Activated naive CD8-positive, alpha-beta T cell treated with anti-CD3 and anti-CD28 coated beads, Interleukin-2, amount 50 U/mL, for 24 hours (primary cell): ENCODE measurements at regions not wholly inside any gene's neighbourhood (a gene's known extent, or its start where the extent isn't known, plus 50 kb on each side); places are given as distances from the start of the nearest gene placed in this dataset.

ENCODE experiments used
- ATAC-seq: fragments of 150-1000 bp; cut with Tn5 transposase; one replicate; pipeline ENCODE4 v1.10.0; 2021
- DNase-seq: peaks from one replicate; pipeline ENCODE4 v3.0.0; 2021
- H3K27ac Mint-ChIP-seq: one replicate; pipeline ENCODE4 v1.8.0; 2021; ENCODE audit warnings: mild to moderate bottlenecking, mixed read lengths
- H3K27me3 Mint-ChIP-seq: one replicate; pipeline ENCODE4 v1.8.0; 2021; ENCODE audit warnings: mixed read lengths
- H3K36me3 Mint-ChIP-seq: one replicate; pipeline ENCODE4 v1.8.0; 2021; ENCODE audit warnings: low read depth, mixed read lengths
- H3K4me1 Mint-ChIP-seq: one replicate; pipeline ENCODE4 v1.8.0; 2021; ENCODE audit warnings: mixed read lengths
- H3K4me3 Mint-ChIP-seq: one replicate; pipeline ENCODE4 v1.8.0; 2021; ENCODE audit warnings: mild to moderate bottlenecking, moderate library complexity, mixed read lengths
- H3K9me3 Mint-ChIP-seq: one replicate; pipeline ENCODE4 v1.8.0; 2021; ENCODE audit warnings: mixed read lengths

DNA sequence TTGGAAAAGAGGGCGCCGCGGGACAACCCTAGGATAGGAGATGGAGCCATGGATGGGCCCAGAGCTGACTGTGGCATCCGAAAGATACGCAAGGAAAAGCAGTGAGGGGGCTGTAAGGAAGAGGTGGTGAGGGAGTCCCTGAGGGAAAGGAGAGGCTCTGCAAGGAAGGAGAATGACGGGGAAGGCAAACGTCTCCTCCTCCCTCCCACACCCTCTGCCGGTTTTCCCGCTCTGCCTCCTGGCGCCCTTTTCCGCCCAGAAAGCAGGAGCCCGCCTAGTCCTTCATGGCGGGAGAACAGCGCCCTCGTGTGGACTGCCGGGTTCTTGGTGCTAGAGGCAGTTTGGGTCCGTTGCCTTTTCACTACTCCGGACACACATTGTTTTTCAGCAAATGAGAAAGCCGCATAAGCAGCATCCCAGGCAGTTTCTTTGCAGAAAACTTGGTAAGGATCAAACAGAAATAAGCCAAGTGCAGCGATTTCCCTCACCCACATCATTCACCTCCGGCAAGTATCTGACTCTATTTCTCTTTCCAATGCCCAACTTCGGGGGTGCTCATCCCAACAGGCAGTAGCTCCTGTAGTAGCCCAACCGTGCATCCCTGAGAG lies 200.4 kb downstream of the INO80D start:
- Mint-ChIP-seq H3K4me1 (no peaks in the 10 kb centered on the region), H3K36me3 (no peaks in the 10 kb centered on the region), H3K27ac (no peak overlapping the region), H3K27me3 (peaks cover 9% of the 10 kb centered on the region), H3K4me3 (no peak overlapping the region), H3K9me3 (no peaks in the 10 kb centered on the region)
- ATAC-seq (peak; percentile 66), DNase-seq (peak; percentile 81)

DNA sequence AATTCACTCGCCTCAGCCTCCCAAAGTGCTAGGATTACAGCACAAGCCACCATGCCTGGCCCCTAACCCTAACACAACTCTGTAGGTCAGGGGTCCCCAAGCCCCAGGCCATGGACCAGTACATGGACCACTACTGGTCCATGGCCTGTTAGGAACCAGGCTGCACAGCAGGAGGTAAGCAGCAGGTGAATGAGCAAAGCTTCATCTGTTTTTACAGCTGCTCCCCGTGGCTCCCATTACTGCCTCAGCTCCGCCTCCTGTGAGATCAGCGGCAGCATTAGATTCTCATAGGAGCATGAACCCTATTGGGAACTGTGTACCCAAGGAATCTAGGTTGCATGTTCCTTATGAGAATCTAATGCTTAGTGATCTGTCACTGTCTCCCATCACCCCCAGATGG lies 201.7 kb downstream of the NRP2 start:
- H3K27ac Mint-ChIP-seq = no peak overlapping the region
- ATAC-seq (no peak), DNase-seq (no peak)
- peaks cover 17% of the 10 kb centered on the region for H3K27me3 Mint-ChIP-seq
- no peak overlapping the region for H3K4me3 Mint-ChIP-seq
- H3K36me3 Mint-ChIP-seq = no peaks in the 10 kb centered on the region
- H3K9me3 Mint-ChIP-seq = no peaks in the 10 kb centered on the region
- no peaks in the 10 kb centered on the region for H3K4me1 Mint-ChIP-seq

DNA sequence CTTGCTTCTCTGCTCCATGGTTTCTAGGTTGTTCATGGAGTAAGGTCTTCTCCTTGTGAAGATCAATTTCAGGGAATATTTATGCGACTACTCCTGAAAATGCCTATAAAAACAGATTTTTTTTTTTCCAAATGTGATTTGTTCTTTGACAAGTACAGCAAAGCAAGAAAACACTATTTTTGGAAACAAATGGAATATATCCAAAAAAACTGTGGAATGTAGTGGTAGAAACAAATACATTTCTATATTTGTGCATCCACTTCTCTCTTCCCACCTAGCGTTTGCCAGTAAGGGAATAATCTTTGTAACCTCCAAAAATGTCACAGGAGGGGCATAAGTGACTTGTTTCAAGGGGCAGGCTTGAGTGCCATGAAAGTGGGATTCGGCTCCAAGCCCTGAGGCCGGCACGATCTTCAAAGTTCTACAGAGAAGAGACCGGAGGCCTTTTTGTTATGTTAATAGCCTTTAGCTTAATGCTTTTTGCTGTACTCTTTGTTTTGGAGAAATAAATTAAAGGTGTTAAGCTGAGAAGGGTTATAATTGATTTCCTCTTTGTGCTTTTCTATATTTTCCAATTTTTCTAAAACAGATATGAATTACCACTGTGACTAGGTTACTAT lies 200.6 kb downstream of the NRP2 start:
- H3K27me3 Mint-ChIP-seq = peaks cover 17% of the 10 kb centered on the region
- H3K27ac Mint-ChIP-seq = no peak overlapping the region
- no peak overlapping the region for H3K4me3 Mint-ChIP-seq
- no peaks in the 10 kb centered on the region for H3K4me1 Mint-ChIP-seq
- ATAC-seq (no peak), DNase-seq (no peak)
- no peaks in the 10 kb centered on the region for H3K36me3 Mint-ChIP-seq
- no peaks in the 10 kb centered on the region for H3K9me3 Mint-ChIP-seq

DNA sequence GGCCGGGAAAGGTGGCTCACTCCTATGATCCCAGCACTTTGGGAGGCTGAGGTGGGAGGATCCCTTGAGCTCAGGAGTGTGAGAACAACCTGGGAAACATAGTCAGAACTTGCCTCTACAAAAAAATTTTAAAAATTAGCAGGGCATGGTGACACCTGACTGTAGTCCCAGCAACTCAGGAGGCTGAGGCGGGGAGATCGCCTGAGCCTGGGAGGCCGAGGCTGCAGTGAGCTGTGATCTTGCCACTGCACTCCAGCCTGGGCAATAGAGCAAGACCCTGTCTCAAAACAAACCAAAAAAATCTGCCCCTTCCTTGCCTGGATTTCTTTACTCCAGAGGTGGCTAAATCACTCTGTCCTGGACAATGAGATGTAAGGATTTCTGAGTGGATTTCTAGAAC lies 197.7 kb downstream of the NRP2 start:
- ATAC-seq (no peak), DNase-seq (no peak)
- Mint-ChIP-seq H3K36me3 (no peaks in the 10 kb centered on the region), H3K27ac (no peak overlapping the region), H3K27me3 (peaks cover 13% of the 10 kb centered on the region), H3K4me1 (no peaks in the 10 kb centered on the region), H3K9me3 (no peaks in the 10 kb centered on the region), H3K4me3 (no peak overlapping the region)

DNA sequence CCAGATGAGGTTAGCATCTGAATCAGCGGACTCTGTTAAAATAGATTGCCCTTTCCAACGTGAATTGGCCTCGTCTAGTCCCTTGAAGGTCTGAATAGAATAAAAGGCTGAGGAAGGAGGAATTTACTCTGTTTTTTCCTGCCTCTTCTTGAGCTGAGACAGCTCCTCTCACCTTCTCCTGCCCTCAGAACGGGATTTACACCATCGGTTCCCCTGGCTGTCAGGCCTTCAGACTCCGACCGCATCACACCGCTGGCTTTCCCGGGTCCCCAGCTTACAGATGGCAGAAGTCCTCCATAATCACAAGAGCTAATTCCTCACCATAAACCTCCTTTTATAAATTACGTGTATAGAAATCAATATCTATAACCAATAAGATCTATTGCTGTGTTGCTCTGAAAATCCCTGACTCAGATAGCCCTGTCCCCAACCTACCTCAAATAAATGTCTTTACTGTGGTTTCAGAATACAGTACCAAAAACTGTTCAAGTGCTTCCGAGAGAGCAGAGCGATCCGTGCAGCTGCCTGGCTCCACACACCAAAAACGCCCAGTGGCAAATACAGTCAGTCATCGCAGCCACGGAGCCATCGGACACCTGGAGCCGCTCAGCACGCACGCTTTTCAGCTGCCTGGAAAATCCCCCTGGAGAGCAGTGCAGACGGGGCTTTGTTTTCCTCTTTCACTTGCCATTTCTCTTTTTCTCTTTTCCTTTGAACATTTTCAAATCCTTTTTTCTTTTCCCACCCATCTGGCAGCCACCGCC lies 196.9 kb downstream of the NRP2 start:
- Mint-ChIP-seq H3K27me3 (peaks cover 11% of the 10 kb centered on the region), H3K9me3 (no peaks in the 10 kb centered on the region), H3K4me1 (no peaks in the 10 kb centered on the region), H3K4me3 (no peak overlapping the region), H3K27ac (no peak overlapping the region), H3K36me3 (no peaks in the 10 kb centered on the region)
- DNase-seq (no peak), ATAC-seq (no peak)

DNA sequence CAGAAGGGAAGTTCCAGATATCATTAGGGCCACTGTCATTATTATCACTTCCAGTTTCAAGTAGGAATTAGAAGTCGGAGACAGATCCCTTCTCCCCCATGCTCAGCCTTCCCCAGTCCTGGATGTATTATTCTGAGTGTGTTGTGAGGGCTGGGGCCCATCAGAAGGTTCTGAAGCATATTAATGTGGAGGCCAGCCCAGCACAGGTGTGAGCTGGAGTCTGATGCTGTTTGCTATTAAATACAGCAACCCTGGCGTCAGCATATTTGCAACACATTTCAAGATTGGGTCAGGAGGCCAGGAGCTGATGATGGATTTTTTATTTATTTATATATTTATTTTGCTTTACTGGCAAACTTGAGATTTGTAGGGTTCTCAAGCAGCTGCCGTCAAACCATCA lies 195.2 kb downstream of the NRP2 start:
- Mint-ChIP-seq H3K27ac (no peak overlapping the region), H3K27me3 (peaks cover 11% of the 10 kb centered on the region)

DNA sequence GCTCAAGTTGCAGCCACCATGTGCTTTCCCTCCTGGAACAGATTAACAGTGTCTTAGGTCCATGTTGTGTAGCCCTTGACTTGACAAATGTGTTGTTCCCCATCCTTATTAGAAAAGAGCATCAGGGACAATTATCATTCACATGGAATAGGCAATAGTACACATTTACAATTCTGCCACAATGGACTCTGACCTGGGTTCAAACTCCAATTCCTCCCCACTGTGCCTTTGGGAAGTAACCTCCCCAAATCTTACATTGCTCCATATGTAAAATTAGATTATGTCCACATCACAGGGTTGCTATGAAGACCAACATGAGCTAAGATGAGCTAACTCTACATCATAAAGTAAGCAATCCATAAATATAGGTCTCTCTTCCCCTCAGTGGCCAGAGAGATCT lies 193.8 kb downstream of the NRP2 start:
- Mint-ChIP-seq H3K4me1 (no peaks in the 10 kb centered on the region), H3K27ac (no peak overlapping the region), H3K9me3 (no peaks in the 10 kb centered on the region), H3K27me3 (peaks cover 17% of the 10 kb centered on the region), H3K36me3 (no peaks in the 10 kb centered on the region), H3K4me3 (no peak overlapping the region)
- ATAC-seq = no peak
- no peak for DNase-seq

More for the DNA sequence above, 195.2 kb downstream of the NRP2 start:
- no peaks in the 10 kb centered on the region for H3K36me3 Mint-ChIP-seq
- DNase-seq (no peak), ATAC-seq (no peak)
- no peaks in the 10 kb centered on the region for H3K4me1 Mint-ChIP-seq
- no peaks in the 10 kb centered on the region for H3K9me3 Mint-ChIP-seq
- no peak overlapping the region for H3K4me3 Mint-ChIP-seq

DNA sequence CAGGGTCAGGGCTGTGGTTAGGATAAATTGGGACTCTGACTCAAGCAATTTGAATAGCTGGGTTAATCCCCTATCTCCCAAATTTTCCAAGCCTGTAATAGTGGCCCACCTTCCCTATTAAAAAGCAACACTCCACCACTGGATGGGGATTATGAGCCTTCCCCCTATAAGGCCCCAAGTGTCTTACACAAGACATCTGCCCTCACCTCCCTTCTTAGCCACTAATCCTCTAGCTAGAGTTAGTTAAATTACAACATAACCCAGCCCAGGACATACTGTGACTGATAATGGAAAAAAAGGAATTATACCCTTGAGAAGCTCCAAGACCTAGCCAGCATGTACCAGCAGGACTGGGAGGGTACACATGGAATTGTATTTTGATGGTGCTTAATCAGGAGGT lies 190.4 kb downstream of the NRP2 start:
- Mint-ChIP-seq H3K4me1 (peaks cover 15% of the 10 kb centered on the region), H3K36me3 (no peaks in the 10 kb centered on the region), H3K9me3 (no peaks in the 10 kb centered on the region), H3K27me3 (peaks cover 18% of the 10 kb centered on the region), H3K4me3 (no peak overlapping the region), H3K27ac (no peak overlapping the region)
- no peak for ATAC-seq
- DNase-seq = no peak

DNA sequence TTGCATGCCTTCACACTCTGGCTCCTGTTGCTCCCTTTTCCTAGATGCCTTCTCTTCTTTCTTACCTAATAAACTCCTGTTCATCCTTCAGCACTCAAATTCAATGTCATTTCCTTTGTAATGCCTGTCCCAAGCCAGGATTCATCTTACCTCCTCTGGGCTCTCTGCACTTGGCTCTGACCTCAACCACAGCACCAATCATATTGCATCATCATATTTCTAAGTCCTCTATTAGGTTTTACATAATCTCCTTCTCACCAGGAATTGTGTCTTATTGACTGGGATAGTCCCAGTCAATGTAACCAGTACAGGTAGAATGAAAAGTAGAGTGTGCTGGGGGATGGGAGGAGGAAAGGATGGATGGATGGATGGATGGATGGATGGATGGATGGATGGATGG lies 187.1 kb downstream of the NRP2 start:
- Mint-ChIP-seq H3K27ac (no peak overlapping the region), H3K9me3 (no peaks in the 10 kb centered on the region), H3K27me3 (peaks cover 32% of the 10 kb centered on the region), H3K4me3 (no peak overlapping the region), H3K4me1 (peaks cover 16% of the 10 kb centered on the region), H3K36me3 (no peaks in the 10 kb centered on the region)
- ATAC-seq (no peak), DNase-seq (no peak)

DNA sequence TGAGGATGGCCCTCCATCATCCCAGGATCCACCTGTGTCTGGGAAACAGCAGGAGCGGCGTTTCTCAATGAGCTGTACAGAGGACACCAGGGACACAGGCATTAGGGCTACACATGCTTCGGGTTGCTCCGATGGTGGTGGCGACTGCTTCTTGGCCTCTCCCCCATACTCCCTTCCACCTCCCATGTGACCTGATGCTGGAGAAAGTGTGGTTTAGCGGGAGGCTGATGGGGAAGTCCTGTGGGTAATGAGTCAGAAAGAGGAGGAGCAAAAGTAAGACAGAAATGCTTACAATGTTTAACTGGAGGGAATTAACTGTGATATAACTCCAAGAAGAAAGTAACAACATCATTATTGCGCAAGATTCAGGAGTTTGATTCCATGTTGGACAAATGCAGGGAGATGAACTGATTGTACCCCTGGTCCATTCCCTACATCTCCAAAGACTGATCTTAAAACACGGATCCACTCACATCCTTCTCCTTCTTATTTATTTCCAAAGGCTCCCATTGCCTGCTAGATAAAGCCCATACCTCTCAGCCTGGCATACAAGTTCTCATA lies 186.6 kb downstream of the NRP2 start:
- Mint-ChIP-seq H3K4me1 (peaks cover 16% of the 10 kb centered on the region), H3K36me3 (no peaks in the 10 kb centered on the region), H3K4me3 (no peak overlapping the region), H3K27ac (peak overlapping the region; percentile 39), H3K27me3 (peaks cover 32% of the 10 kb centered on the region), H3K9me3 (no peaks in the 10 kb centered on the region)
- peak; percentile 84 for ATAC-seq
- peak; percentile 22 for DNase-seq

DNA sequence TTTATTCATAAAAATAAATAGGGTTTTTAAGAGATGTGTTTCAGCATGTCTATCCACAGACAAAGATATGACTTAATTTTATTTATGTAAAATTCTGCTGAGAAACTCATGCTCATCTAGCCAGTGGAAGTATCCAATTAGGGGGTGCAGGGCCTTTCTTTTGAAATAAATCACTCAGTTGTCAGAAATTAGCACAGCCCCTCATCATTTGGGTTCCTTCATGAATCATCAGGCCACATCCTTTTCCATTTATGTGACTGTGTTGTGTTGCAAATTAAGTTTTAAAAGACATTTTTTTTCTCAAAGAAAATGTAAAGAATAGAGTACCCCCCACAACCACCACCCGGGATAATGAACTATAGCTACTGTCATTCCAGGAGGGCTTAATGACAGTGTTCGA lies 185.8 kb downstream of the NRP2 start:
- DNase-seq = no peak
- Mint-ChIP-seq H3K36me3 (no peaks in the 10 kb centered on the region), H3K27ac (no peak overlapping the region), H3K4me1 (peaks cover 16% of the 10 kb centered on the region), H3K27me3 (peaks cover 35% of the 10 kb centered on the region), H3K9me3 (no peaks in the 10 kb centered on the region), H3K4me3 (no peak overlapping the region)
- ATAC-seq = peak; percentile 42

DNA sequence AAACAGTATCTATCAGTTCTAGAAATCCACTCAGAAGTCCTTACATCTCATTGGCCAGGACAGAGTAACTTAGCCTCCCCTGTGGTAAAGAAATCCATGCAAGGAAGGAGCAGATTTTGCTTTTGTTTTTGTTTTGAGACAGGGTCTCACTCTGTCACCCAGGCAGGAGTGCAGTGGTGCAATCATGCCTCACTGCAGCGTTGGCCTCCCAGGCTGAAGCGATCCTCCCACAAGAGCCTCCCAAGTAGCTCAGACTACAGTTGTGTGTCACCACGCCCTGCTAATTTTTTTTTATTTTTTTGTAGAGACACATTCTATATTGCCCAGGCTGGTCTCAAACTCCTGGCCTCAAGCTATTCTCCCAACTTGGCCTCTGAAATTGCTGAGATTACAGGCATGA lies 185.1 kb downstream of the NRP2 start:
- Mint-ChIP-seq H3K4me3 (no peak overlapping the region), H3K9me3 (no peaks in the 10 kb centered on the region), H3K4me1 (peaks cover 16% of the 10 kb centered on the region), H3K27me3 (peaks cover 35% of the 10 kb centered on the region), H3K27ac (no peak overlapping the region), H3K36me3 (no peaks in the 10 kb centered on the region)
- no peak for DNase-seq
- no peak for ATAC-seq

DNA sequence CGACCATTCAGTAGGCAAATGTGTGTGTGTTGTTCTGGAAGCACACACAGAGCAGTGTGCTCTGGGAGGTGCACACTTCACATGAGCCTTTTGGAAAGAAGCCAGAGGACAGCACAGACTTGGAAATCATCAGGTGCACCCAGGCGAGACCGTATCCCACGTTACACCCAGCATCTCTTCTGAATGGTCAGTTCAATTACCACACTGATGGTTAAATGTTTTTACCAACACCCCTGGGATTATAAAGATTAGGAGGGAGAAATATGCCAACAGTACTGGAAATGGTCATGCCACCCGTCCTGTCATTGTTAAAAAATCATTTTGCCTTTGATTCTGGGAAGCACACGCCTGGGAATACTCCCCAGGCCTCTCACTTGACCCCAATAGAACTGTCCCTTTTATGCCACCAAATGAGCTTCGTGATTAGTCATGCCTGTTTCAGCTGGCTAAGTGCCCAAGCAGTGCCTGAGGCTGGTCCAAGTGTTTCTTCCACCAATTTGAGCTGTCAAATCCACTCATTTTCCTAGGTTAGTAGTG lies 183.7 kb downstream of the NRP2 start:
- H3K4me3 Mint-ChIP-seq = no peak overlapping the region
- no peaks in the 10 kb centered on the region for H3K36me3 Mint-ChIP-seq
- H3K27me3 Mint-ChIP-seq = peaks cover 34% of the 10 kb centered on the region
- DNase-seq (no peak), ATAC-seq (no peak)
- no peaks in the 10 kb centered on the region for H3K9me3 Mint-ChIP-seq
- H3K4me1 Mint-ChIP-seq = peaks cover 16% of the 10 kb centered on the region
- H3K27ac Mint-ChIP-seq = no peak overlapping the region

DNA sequence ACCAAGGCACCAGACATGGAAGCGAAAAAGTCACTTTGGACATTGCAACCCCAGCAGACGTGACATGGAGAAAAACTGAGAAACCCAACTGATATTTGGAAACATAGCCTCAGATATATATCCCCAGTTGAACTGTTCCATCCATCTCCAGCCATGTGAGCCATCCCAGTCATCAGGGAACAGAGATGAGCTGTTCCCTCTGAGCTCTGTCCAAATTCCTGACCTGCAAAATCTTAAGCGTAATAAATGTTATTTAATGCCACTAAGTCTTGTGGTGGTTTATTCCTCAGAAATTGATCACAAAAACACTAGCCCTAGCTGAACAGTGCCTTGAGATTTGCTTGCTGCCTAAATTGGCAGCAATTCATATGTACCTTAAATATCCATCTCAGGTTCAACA lies 182.8 kb downstream of the NRP2 start:
- no peak overlapping the region for H3K27ac Mint-ChIP-seq
- H3K4me1 Mint-ChIP-seq = peaks cover 16% of the 10 kb centered on the region
- DNase-seq (no peak), ATAC-seq (no peak)
- H3K9me3 Mint-ChIP-seq = no peaks in the 10 kb centered on the region
- H3K27me3 Mint-ChIP-seq = peaks cover 34% of the 10 kb centered on the region
- H3K4me3 Mint-ChIP-seq = no peak overlapping the region
- H3K36me3 Mint-ChIP-seq = no peaks in the 10 kb centered on the region

DNA sequence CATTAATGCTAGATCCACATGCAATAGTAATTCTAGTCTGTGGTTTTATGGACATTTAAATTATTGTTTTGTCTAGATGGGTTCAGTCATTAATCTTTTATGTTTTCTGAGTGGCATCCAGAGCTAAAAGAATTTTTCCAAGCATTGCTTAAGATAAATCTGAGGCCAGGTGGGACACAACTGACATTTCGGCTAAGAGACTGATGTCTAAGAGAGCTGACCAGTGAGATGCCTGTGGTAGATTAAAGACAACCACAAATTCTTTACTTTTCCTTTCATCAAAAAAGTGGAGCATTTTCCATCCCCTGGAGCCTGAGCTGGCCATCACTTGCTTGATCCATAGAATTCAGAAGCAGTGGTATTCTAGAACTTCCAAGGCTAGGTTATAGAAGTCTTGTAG lies 182.2 kb downstream of the NRP2 start:
- ATAC-seq (no peak), DNase-seq (no peak)
- H3K27ac Mint-ChIP-seq = no peak overlapping the region
- H3K27me3 Mint-ChIP-seq = peaks cover 33% of the 10 kb centered on the region
- no peaks in the 10 kb centered on the region for H3K36me3 Mint-ChIP-seq
- H3K4me3 Mint-ChIP-seq = no peak overlapping the region
- no peaks in the 10 kb centered on the region for H3K9me3 Mint-ChIP-seq
- peaks cover 16% of the 10 kb centered on the region for H3K4me1 Mint-ChIP-seq
